Ovary (tissue), 7 donors: ENCODE measurements at regions not wholly inside any gene's neighbourhood (a gene's known extent, or its start where the extent isn't known, plus 50 kb on each side); places are given as distances from the start of the nearest gene placed in this dataset.
"Not testable (repeated sequence)": the region's sequence is repeated elsewhere in the genome, so short reads cannot be mapped to it uniquely, and the experiment has no call there.

ENCODE experiments used
- DNase-seq, 5 donors: peaks; one replicate each; pipeline ENCODE4 v3.0.0-alpha.2; 2019 to 2020
- H3K27ac ChIP-seq, 2 donors: fragments of 200-600 bp; one replicate each; pipeline versions ENCODE4 v1.5.1 to v1.8.0; 2019 to 2022
- H3K27me3 ChIP-seq: fragments of 200-600 bp; one replicate; pipeline ENCODE4 v1.8.0; 2022
- H3K36me3 ChIP-seq: fragments of 200-600 bp; sonication (generic); one replicate; pipeline ENCODE4 v1.5.1; 2019
- H3K4me1 ChIP-seq: one replicate; pipeline ENCODE4 v1.8.1; 2013; ENCODE audit warnings: mild to moderate bottlenecking, moderate library complexity; ENCODE audit not compliant: insufficient read depth
- H3K4me3 ChIP-seq: fragments of 200-600 bp; sonication (generic); one replicate; pipeline ENCODE4 v1.5.1; 2017
- H3K9me3 ChIP-seq, 2 donors: fragments of 200-600 bp in 1 of 2; sonication (generic) in 1 of 2; one replicate each; pipeline versions ENCODE4 v1.5.1 to v1.8.1; 2013 to 2019; ENCODE audit warnings: mild to moderate bottlenecking in 1 of 2, moderate library complexity in 1 of 2
- CTCF ChIP-seq, 3 donors: fragments of 450-650 bp in 2 of 3; fragments of 200-600 bp in 1 of 3; IDR thresholded peaks; one replicate each; pipeline versions ENCODE4 v1.5.1 to v1.8.0; 2016 to 2022; ENCODE audit warnings: antibody characterized with exemption in 3 of 3, mild to moderate bottlenecking in 1 of 3
- EP300 ChIP-seq: sonication (generic); formaldehyde crosslinking; IDR thresholded peaks from one replicate; pipeline ENCODE4 v1.6.1; 2017; ENCODE audit warnings: antibody characterized with exemption
- POLR2A ChIP-seq: fragments of 450-650 bp; IDR thresholded peaks from one replicate; pipeline ENCODE4 v1.6.1; 2017; ENCODE audit warnings: antibody characterized with exemption, mild to moderate bottlenecking, moderate library complexity
- WGBS, 3 donors: extraction: QIAGEN DNeasy Blood & Tissue Kit in 1 of 3; methylation state at CpG; one replicate each; pipeline versions ENCODE4 v1.1.5 to v1.1.7; 2013 to 2017; 5-methylcytosine and 5-hydroxymethylcytosine counted together
- intact Hi-C, 4 donors: fragments of 100-400 bp; cut with DNase I; formaldehyde crosslinking; loops; one replicate each; pipeline versions ENCODE4 v1.11.0 to v1.15.1; 2022 to 2023
- donor health status: DM: no; HTN: no; CAD: no; lungs with moderate emphysema.
- donor health status: DM: no; HTN: no; CAD: no.
- donor health status: Bipolar disorder and iron deficiency.
- donor health status: DM: no; HTN: no; CAD: no.
- donor health status: DM: yes; HTN: yes; CAD: no.

- no peaks in the 10 kb centered on the region for H3K9me3 ChIP-seq
- H3K4me1 ChIP-seq, result no peaks in the 10 kb centered on the region
- no peak for DNase-seq
- no peaks in the 10 kb centered on the region for H3K36me3 ChIP-seq
- no peak overlapping the region for H3K27ac ChIP-seq
- 72 to 76% (median 74%) methylated on average over 8 of the region's 8 CpGs for WGBS, 3 donors
- H3K4me3 ChIP-seq, result no peak overlapping the region
- no peaks in the 10 kb centered on the region for H3K27me3 ChIP-seq
- intact Hi-C loops, result no loop called here
- no peak for TF ChIP-seq CTCF (IDR thresholded peaks at IDR 0.05)
- no peak for TF ChIP-seq EP300
- no peak for TF ChIP-seq POLR2A
These were observed 300.2 kb downstream of the PCDH7 start for GRCh38 chr4:31020363-31020762.

- H3K27ac ChIP-seq, result no peak overlapping the region
- H3K4me1 ChIP-seq, result no peaks in the 10 kb centered on the region
- DNase-seq, result no peak
- intact Hi-C loops, result no loop called here
- no peaks in the 10 kb centered on the region for H3K9me3 ChIP-seq
- no peaks in the 10 kb centered on the region for H3K27me3 ChIP-seq
- TF ChIP-seq EP300 (no peak), POLR2A (no peak), CTCF (IDR thresholded peaks at IDR 0.05) (no peak)
- 51 to 70% (median 67%) methylated on average over 2 of the region's 2 CpGs for WGBS, 3 donors
- H3K36me3 ChIP-seq, result no peaks in the 10 kb centered on the region
- no peak overlapping the region for H3K4me3 ChIP-seq
These were observed 300.8 kb downstream of the PCDH7 start for GRCh38 chr4:31021008-31021407.

- H3K9me3 ChIP-seq, result no peaks in the 10 kb centered on the region
These were observed 302.5 kb downstream of the PCDH7 start for GRCh38 chr4:31022702-31023101.

GRCh38 chr4:31023109-31023508 is 302.9 kb downstream of the PCDH7 start:
- no peaks in the 10 kb centered on the region for H3K9me3 ChIP-seq
- whole genome bisulfite sequencing, 3 donors, result 76 to 85% (median 82%) methylated on average over 2 of the region's 2 CpGs
- DNase-seq, result no peak
- no peak overlapping the region for H3K27ac ChIP-seq
- H3K27me3 ChIP-seq, result no peaks in the 10 kb centered on the region
- TF ChIP-seq POLR2A (no peak), EP300 (no peak), CTCF (IDR thresholded peaks at IDR 0.05) (no peak)
- intact Hi-C loops, result no loop called here
- no peaks in the 10 kb centered on the region for H3K4me1 ChIP-seq
- no peaks in the 10 kb centered on the region for H3K36me3 ChIP-seq
- H3K4me3 ChIP-seq, result no peak overlapping the region

More at GRCh38 chr4:31022702-31023101, 302.5 kb downstream of the PCDH7 start:
- no peak overlapping the region for H3K27ac ChIP-seq
- no peaks in the 10 kb centered on the region for H3K27me3 ChIP-seq
- 77% methylated on average over 5 of the region's 5 CpGs for WGBS, 3 donors
- H3K36me3 ChIP-seq, result no peaks in the 10 kb centered on the region
- intact Hi-C loops, result no loop called here
- TF ChIP-seq CTCF (IDR thresholded peaks at IDR 0.05), result no peak
- no peak for TF ChIP-seq EP300
- TF ChIP-seq POLR2A, result no peak
- H3K4me1 ChIP-seq, result no peaks in the 10 kb centered on the region
- no peak for DNase-seq
- H3K4me3 ChIP-seq, result no peak overlapping the region

GRCh38 chr4:31023742-31024141 is 303.6 kb downstream of the PCDH7 start:
- no peak for TF ChIP-seq CTCF (IDR thresholded peaks at IDR 0.05)
- no peak for TF ChIP-seq POLR2A
- no peak for TF ChIP-seq EP300
- WGBS, 3 donors, result 9 to 30% (median 9%) methylated on average over 2 of the region's 2 CpGs
- Histone ChIP-seq H3K4me1 (no peaks in the 10 kb centered on the region), H3K9me3 (no peaks in the 10 kb centered on the region), H3K27me3 (no peaks in the 10 kb centered on the region), H3K4me3 (no peak overlapping the region), H3K36me3 (no peaks in the 10 kb centered on the region), H3K27ac (no peak overlapping the region)
- intact Hi-C loops, result no loop called here
- no peak for DNase-seq

GRCh38 chr4:31024781-31025180 is 304.6 kb downstream of the PCDH7 start:
- DNase-seq, H3K27me3 ChIP-seq, H3K36me3 ChIP-seq, intact Hi-C loops, H3K9me3 ChIP-seq, H3K4me3 ChIP-seq, H3K27ac ChIP-seq, H3K4me1 ChIP-seq: not testable (repeated sequence)
- 89 to 97% (median 97%) methylated on average over 12 of the region's 12 CpGs for WGBS, 3 donors
